ENCODE measurements at regions not wholly inside any gene's neighbourhood (a gene's known extent, or its start where the extent isn't known, plus 50 kb on each side); places are given as distances from the start of the nearest gene placed in this dataset.

DNA sequence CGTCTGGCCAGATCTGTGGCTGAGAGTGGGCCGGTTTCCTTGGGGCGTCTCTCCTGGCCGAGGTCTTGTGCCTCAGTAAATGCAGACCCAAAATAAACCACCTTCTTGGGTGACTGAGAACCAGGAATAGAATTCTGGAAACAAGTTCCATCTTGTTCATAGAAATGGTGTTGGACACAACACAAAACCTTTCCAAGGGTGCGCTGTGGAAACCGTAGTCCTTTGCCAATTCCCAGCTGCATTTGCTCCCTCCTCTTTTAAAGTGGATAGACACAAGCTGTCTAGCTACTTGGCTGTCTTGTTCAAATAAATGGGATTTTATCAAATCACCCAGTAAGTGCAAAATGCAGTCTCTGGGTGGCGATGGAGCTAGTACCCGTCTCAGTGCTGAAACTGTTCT lies 300.2 kb downstream of the SHANK2 start:
- DNase-seq (ENCODE audit: low read depth in 1 of 2, low spot score in 1 of 2): no peak

DNA sequence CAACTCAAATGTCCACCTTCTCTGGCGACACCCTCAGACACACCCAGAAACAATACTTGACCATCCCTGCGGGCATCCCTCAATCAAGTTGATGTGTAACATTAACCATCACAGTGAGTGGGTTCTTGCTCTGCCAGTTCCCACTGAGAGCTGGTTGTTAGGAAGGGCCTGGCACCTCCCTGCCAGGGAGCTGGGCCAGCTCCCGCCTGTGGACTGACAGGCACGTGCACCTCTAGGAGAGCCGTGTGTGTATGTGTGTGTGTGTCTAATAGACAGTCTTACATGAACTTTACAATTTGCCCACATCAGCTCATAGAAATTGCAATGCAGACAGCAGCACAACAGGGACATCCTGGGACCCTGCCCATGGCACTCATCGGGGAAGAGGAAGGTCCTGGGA lies 298.7 kb downstream of the SHANK2 start:
- no peak for DNase-seq (ENCODE audit: low read depth in 1 of 2, low spot score in 1 of 2)

DNA sequence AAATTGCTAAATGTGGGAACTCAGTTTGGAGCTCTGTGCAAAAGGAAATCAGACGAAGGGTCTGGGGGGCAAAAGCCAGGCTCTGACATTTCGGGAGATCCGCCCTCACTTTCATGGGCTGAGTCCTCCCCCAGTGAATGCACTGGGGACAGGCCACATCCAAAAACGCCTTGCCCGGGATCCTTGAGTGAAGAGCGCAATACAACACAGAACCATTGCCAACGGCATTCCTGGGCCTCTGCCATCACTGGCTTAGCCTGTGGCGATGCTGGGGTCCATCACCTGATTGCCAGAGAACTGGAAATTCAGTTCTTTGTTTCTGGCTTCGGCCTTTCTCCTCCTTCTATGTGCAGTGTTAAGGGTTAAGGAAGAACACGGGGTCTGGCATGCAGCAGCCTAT lies 297.9 kb downstream of the SHANK2 start:
- no peak for DNase-seq (ENCODE audit: low read depth in 1 of 2, low spot score in 1 of 2)

Measured in activated CD4-positive, alpha-beta T cell treated with anti-CD3 and anti-CD28 coated beads, Interleukin-2, amount 50 U/mL, for 24 hours (primary cell).